ENCODE measurements at regions not wholly inside any gene's neighbourhood (a gene's known extent, or its start where the extent isn't known, plus 50 kb on each side); places are given as distances from the start of the nearest gene placed in this dataset.

- DNase-seq (ENCODE audit: low read depth in 2 of 3, low spot score in 2 of 3): no peak
These were observed 1403.5 kb upstream of the PABPC4L start for GRCh38 chr4:135605076-135605475.

GRCh38 chr4:135604531-135604930, 1402.9 kb upstream of the PABPC4L start:
- DNase-seq (ENCODE audit: low read depth in 2 of 3, low spot score in 2 of 3): no peak

DNA sequence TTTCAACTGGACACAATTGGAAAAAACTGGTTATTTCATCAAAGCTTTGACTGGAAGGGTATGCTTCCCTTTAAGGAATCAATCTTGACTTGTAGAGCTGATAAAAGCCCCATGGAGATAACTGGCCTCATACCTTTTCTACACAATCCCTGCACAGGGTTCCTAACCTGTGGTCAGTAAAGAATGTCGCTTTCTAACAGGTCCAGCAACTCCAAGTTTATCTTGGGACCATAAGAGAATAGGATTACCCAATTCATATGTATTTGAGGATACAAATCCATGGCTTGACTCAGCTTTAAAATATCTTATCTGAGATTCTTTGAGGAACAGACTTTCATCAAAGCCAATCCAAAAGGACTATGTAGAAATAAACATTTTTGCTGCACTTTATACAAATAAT, 1399.8 kb upstream of the PABPC4L start:
- DNase-seq (ENCODE audit: low read depth in 2 of 3, low spot score in 2 of 3): no peak

DNA sequence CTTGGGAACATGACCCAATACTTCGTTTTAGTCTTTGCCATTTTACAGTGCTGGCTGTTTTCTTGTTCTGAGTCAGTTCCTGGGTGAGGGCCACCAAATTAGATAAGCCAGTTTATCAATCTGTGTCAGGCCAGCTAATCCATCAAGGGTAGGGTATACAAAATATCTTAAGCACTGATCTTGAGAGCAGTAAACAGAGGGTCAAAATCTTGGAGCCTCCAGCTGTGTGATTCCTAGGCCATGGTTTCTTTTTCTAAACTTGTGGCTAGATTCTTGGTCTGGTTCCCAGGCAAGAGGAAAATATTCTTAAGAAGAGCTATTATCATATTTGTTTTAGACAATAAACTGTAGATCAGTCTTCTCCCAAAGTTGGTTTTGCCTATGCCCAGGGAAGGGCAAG, 1396.6 kb upstream of the PABPC4L start:
- no peak for DNase-seq (ENCODE audit: low read depth in 2 of 3, low spot score in 2 of 3)

DNA sequence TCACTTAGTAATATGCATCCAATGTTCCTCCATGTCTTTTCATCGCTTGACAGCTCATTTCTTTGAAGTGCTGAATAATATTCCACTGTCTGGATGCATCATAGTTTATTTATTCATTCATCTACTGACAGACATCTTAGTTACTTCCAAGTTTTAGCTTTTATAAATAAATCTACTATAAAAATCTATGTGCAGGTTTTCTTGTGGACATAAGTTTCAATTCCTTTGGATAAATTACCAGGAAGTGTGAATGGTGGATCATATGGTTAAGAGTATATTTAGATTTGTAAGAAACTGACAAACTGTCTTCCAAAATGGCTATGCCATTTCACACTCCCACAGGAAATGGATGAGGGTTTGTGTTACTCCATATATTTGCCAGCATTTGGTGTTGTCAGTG, 1392.9 kb upstream of the PABPC4L start:
- no peak for DNase-seq (ENCODE audit: low read depth in 2 of 3, low spot score in 2 of 3)

DNA sequence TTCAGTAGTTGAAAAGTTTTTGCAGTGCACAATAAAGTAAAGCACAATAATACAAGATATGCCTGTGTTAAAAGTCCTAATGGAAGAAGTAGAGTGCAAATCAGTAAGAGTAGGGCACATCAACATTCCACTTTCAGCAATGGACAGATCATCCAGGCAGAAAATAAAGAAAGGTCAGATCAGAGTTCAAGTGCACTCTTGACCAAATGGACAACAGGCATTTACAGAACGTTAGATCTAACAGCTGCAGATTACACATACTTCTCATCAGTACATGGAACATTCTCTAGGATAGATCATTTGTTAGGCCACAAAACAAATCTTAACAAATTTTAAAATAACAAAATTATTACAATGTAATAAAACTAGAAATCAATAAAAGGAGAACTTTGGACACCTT, 1373.5 kb upstream of the PABPC4L start:
- DNase-seq (ENCODE audit: low read depth in 2 of 3, low spot score in 2 of 3): no peak

DNA sequence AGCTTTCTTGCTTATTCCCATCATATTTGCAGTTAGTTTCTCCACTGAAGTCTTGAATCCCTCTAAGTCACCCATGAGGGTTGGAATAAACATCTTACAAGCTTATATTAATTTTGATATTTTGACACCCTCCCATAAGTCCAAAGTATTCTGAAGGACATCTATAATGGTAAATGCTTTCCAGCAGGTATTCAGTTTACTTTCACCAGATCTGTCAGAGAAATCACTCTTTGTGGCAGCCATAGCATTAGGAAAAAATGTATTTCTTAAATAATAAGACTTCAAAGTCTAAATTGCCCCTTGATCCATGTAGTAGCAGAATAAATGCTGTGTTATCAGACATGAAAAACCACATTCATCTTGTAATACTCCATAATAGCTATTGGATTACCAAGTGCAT, 1371.7 kb upstream of the PABPC4L start:
- no peak for DNase-seq (ENCODE audit: low read depth in 2 of 3, low spot score in 2 of 3)

DNA sequence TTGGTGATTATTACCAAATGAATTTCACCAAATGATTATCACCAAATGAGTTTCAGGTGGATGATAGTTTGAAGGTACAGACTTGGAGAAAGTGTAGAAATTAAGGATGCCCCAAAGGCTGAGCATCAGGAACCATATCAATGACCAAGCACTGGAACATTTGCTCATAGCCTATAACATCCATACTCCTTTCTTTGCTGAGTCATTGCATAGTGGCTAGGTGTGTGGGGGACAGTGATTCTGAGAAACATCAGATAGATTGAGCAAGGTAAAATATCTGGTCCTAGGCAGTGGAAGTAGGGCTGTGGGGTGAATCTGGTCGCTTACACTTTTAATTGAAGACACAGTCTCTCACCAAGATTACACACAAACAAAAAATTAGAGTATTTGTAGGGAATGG, 1362.5 kb upstream of the PABPC4L start:
- DNase-seq (ENCODE audit: low read depth in 2 of 3, low spot score in 2 of 3): no peak

DNA sequence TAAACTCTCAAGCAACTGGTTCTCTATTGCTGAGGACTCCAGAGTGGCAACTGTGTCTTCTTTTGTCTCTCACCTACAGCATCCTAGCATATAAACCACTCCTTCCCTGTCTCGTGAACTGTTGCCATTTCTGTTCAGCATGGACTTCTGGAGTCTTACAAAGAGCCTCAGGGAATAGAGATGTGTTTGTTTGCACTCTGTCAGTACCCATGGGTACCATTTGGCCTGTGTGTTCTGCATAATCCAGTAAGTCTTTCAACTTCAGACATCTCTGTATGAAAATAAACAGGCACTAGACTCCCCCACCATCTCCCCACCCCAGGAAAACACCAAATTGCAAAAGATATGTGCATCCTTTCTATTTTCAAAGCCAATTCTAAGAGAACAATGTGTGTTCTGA, 1351.6 kb upstream of the PABPC4L start:
- DNase-seq (ENCODE audit: low read depth in 2 of 3, low spot score in 2 of 3): no peak

DNA sequence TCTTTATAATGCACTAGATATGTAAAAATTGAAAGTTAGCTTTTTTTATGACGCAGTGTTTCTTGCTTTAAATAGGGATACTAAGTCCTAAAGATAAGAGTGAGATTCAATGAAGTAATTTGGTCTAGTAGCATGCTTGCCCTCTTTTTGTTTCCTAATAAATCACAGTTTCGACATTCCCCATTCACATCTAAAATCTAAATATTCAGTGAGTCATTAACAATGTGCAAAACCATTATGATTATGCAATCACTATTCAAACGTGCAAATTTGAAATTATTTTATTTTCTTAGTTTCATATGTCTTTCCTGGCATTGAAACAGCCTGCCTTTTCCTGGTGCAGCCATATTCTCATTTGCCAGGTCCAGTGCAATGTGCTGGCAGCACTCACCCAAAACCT, 1350.5 kb upstream of the PABPC4L start:
- DNase-seq (ENCODE audit: low read depth in 2 of 3, low spot score in 2 of 3): no peak

GRCh38 chr4:135548711-135549110, 1347.1 kb upstream of the PABPC4L start:
- DNase-seq (ENCODE audit: low read depth in 2 of 3, low spot score in 2 of 3): no peak

DNA sequence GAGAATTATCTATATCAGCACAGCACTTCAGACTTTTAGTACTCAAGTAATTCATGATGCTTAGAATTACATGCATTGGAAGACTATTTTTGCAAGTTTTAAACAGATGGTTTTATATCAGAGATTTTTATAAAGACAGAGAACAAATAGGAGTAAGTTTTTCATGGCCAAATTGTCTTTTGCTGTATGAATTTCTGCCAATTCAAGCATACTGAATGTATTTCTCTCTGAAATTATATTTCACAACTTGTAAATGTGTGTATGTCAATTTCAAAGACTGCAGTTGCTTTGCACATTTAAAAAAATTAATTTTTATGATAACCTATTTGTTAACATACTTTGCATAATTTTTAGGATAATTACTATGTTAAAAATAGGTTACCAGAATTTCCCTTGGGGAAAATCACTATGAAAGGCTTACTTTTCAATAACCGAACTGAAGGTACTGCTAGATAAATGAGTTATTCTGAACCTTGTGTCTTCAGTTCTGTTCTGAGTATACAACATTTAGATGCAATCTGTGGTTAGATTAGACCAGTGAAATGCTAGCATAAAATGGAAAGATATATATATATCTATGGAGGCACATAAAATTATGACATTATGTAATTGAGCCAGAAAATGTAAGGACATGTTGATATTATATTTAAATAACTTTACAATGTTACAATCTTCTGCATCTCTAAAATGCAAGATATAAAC, 1344.2 kb upstream of the PABPC4L start:
- no peak for DNase-seq (ENCODE audit: low read depth in 2 of 3, low spot score in 2 of 3)

DNA sequence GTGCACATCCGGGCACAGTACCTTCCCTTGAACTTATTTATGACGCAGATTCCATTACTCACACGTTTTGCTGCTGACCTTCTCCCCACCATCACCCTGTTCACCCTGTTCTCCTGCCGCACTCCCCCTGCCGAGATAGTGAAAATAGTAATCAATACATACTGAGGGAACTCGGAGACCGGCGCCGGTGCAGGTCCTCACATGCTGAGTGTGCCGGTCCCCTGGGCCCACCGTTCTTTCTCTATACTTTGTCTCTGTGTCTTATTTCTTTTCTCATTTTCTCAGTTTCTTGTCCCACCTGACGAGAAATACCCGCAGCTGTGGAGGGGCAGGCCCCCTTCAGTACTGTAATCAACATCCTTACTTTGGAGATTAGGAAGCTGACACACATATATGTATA, 1337.1 kb upstream of the PABPC4L start:
- DNase-seq (ENCODE audit: low read depth in 2 of 3, low spot score in 2 of 3): no peak

- no peak for DNase-seq (ENCODE audit: low read depth in 2 of 3, low spot score in 2 of 3)
These were observed 1331.5 kb upstream of the PABPC4L start for GRCh38 chr4:135533053-135533452.

DNA sequence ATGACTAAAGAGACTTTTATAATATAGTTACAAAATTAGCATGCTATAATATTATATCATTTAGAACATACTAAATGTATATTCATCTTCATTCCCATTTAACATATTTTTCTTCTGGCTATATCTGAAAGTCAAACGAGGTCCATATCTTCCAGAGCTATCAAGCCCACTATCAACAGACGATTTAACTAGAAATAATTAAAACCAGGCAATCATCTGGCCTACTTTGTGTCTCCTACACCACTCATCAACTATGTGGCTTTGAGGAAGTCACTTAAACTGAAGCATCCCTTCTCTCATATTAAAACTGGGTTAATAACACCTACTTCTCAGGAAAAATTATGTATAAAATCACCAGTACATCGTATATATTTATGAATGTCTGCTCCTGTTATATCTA, 1330.5 kb upstream of the PABPC4L start:
- DNase-seq (ENCODE audit: low read depth in 2 of 3, low spot score in 2 of 3): no peak

DNA sequence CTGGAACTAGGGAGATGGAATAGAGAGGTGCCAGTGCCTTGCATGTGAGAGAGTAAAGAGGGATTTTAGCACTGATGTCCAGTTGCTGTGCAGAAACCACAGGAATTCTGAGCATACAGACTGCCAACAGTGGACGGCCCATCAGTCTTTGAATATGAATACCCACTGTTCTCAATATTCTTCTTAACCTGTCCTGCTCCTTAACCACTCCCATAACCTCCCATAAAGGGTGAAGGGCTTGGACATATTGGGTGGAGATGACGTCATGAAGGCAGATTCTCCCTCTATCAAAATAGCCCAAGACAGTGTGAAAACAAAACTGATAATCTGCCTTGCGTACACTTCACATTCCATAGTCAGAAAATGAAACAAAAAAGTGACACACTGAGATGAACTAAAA, 1313.7 kb upstream of the PABPC4L start:
- no peak for DNase-seq (ENCODE audit: low read depth in 2 of 3, low spot score in 2 of 3)

GRCh38 chr4:135510582-135510981, 1309.0 kb upstream of the PABPC4L start:
- no peak for DNase-seq (ENCODE audit: low read depth in 2 of 3, low spot score in 2 of 3)

DNA sequence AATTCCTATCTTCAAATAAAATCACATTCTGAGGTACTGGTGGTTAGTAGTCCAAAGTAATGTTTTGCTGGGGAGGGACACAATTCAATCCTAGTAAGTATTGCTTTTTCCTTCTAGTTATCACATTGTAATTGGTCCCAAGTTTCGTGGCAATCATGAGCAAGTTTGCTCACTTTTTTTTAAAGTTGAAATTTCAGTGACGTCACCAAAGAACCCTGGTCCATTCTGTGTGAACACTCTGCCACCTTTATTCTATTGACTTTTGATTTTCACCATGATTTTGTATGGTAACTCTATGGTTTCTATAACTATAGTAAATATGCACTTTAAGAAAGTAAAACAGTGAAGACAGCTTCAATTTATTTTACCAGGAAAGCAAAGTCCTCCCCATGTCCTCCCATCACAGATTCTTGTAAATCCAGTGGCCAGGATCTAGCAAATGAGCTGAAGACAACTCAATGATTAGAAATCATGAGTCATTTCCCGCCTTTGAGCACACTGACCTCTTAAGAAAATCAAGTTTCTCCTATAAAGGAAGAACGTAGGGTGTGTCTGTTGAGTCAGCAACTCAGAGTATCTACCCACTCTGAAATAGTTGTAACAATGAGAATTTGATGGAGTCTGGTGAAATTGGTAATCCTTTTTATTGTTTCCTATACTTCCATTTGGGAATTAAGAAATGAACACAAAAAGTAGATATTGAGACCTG, 1306.6 kb upstream of the PABPC4L start:
- no peak for DNase-seq (ENCODE audit: low read depth in 2 of 3, low spot score in 2 of 3)

GRCh38 chr4:135497563-135498152, 1296.1 kb upstream of the PABPC4L start:
- no peak for DNase-seq (ENCODE audit: low read depth in 2 of 3, low spot score in 2 of 3)

- no peak for DNase-seq (ENCODE audit: low read depth in 2 of 3, low spot score in 2 of 3)
These were observed 1290.8 kb upstream of the PABPC4L start for GRCh38 chr4:135492439-135492838.

DNA sequence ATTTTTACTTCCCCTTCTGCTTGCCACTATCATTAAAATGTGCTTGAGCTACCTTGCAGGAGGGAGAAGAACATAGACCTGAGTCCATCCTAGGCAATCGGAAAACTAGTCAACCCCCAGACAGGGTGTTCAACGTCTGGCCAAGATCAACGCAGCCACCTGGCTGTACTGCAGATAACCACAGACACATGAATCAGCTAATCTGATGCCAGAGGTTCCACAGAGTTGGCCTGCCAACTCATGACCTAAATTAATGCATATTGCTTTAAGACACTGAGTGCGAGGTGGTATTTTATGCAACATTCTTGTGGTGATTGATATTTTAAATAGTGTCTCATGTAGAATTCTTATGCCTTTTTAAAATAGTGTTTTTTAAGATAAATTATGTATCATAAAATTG, 1283.8 kb upstream of the PABPC4L start:
- DNase-seq (ENCODE audit: low read depth in 2 of 3, low spot score in 2 of 3): no peak

DNA sequence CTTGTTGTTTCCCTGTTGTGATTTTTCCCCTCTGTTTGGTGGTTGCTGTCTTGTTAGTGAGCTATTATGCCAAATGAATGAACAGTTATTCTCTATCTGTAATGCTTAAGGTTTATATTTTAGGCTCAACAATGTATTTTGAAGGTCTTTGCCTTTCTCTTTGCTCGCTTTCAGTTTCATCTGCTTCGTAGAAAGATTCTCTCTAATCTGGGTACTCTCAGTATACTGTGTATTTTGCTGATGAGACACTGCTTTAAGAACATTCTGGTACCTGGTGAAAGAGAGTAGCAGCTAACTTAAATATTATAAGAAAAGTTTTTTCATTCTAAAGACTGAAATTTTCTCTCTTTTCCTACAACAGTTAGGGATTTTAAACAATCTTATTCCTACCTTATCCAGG, 1274.7 kb upstream of the PABPC4L start:
- no peak for DNase-seq (ENCODE audit: low read depth in 2 of 3, low spot score in 2 of 3)

Data from hematopoietic multipotent progenitor cell (in vitro differentiated cells).